ENCODE measurements at regions not wholly inside any gene's neighbourhood (a gene's known extent, or its start where the extent isn't known, plus 50 kb on each side); places are given as distances from the start of the nearest gene placed in this dataset.
A peak's percentile ranks its signal among the peaks of the same experiment; 100 is the strongest.

DNA sequence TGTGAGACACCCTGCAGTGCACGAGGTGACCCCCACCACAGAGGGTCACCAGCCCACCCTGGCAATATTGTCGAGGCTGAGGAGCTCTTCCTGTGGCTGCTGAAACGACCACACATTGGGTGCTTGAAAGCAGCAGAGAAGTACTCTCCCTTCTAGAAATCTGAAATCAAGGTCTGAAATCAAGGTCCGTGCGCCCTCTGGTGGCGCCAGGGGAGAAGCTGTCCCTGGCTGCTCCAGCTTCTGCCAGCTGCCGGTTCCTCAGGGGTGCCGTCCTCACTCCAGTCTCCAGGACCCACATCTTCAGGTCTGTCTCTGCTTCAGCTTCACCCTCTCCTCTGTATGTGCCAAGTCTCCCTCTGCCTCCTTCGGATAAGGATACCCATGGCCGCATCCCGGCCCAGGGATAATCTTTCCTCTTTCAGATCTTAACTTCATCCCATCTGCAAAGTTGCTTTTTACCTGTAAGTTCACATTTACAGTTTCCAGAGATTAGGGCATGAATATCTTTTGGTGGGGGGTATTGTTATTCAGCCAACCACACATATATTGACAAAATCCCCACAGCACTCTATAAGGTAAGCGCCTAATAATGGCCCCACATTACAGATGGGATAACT lies 108.3 kb upstream of the PHACTR3 start:
- H2BK120ac ChIP-seq (ENCODE audit: low read depth, low read length): no peak overlapping the region
- H3K56ac ChIP-seq (ENCODE audit: extremely low read depth, insufficient read depth, low read length): no peak overlapping the region
- no peak overlapping the region for H3K23ac ChIP-seq (ENCODE audit: low read depth, low read length)
- ChIA-PET POLR2A (ENCODE audit: unreplicated experiment) (no interaction called here), CTCF (interaction anchor here (0.6 to 1.6 kb wide), 9 partner anchors 9 to 371 kb away, joined by 3 to 7 read pairs (median 5); no protein-coding TSS in a partner anchor)
- H4K8ac ChIP-seq (ENCODE audit: low read depth in 2 of 2, low read length in 2 of 2): no peak overlapping the region
- H2AFZ ChIP-seq (replicated peaks; ENCODE audit: low read length, poor library complexity): peak overlapping the region; percentile 76
- no peaks in the 10 kb centered on the region for H3K79me1 ChIP-seq (ENCODE audit: low read depth in 1 of 2, low read length in 2 of 2)
- no peak overlapping the region for H3K14ac ChIP-seq (replicated peaks; ENCODE audit: low read depth, low read length)
- WGBS, 2 experiments (ENCODE audit: extremely low coverage in 2 of 2, insufficient read length in 1 of 2): 0% methylated on average over 4 of the region's 12 CpGs; no CpG with 5 or more reads in 1 of the 2 experiments
- no peak overlapping the region for H3K4me2 ChIP-seq (ENCODE audit: low read depth, low read length)
- no peaks in the 10 kb centered on the region for H3K27me3 ChIP-seq (ENCODE audit: control insufficient read depth, insufficient read depth, low read length)
- no peak overlapping the region for H2AK5ac ChIP-seq (ENCODE audit: low read depth, low read length)
- TF ChIP-seq, protein P1, sequence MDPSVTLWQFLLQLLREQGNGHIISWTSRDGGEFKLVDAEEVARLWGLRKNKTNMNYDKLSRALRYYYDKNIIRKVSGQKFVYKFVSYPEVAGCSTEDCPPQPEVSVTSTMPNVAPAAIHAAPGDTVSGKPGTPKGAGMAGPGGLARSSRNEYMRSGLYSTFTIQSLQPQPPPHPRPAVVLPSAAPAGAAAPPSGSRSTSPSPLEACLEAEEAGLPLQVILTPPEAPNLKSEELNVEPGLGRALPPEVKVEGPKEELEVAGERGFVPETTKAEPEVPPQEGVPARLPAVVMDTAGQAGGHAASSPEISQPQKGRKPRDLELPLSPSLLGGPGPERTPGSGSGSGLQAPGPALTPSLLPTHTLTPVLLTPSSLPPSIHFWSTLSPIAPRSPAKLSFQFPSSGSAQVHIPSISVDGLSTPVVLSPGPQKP (IDR thresholded peaks at IDR 0.05; ENCODE audit: borderline replicate concordance, low read depth, low read length): no peak
- TF ChIP-seq SMC3 (IDR thresholded peaks at IDR 0.05; ENCODE audit: low read depth, low read length): peak; percentile 51
- TF ChIP-seq BHLHE40 (IDR thresholded peaks at IDR 0.05; ENCODE audit: low read depth, low read length): no peak
- no peak for TF ChIP-seq MAZ (IDR thresholded peaks at IDR 0.05; ENCODE audit: borderline replicate concordance, low read depth, low read length)
- no peak for TF ChIP-seq RFX5 (IDR thresholded peaks at IDR 0.05; ENCODE audit: low read depth, low read length)
- no peak for TF ChIP-seq CHD1 (IDR thresholded peaks at IDR 0.05; ENCODE audit: low read depth, low read length)
- TF ChIP-seq, protein P2, sequence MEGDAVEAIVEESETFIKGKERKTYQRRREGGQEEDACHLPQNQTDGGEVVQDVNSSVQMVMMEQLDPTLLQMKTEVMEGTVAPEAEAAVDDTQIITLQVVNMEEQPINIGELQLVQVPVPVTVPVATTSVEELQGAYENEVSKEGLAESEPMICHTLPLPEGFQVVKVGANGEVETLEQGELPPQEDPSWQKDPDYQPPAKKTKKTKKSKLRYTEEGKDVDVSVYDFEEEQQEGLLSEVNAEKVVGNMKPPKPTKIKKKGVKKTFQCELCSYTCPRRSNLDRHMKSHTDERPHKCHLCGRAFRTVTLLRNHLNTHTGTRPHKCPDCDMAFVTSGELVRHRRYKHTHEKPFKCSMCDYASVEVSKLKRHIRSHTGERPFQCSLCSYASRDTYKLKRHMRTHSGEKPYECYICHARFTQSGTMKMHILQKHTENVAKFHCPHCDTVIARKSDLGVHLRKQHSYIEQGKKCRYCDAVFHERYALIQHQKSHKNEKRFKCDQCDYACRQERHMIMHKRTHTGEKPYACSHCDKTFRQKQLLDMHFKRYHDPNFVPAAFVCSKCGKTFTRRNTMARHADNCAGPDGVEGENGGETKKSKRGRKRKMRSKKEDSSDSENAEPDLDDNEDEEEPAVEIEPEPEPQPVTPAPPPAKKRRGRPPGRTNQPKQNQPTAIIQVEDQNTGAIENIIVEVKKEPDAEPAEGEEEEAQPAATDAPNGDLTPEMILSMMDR (conservative IDR thresholded peaks at IDR 0.05; ENCODE audit: low read depth, low read length): peak; percentile 79
- TF ChIP-seq, protein P3, sequence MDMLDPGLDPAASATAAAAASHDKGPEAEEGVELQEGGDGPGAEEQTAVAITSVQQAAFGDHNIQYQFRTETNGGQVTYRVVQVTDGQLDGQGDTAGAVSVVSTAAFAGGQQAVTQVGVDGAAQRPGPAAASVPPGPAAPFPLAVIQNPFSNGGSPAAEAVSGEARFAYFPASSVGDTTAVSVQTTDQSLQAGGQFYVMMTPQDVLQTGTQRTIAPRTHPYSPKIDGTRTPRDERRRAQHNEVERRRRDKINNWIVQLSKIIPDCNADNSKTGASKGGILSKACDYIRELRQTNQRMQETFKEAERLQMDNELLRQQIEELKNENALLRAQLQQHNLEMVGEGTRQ (IDR thresholded peaks at IDR 0.05; ENCODE audit: low read depth, low read length): no peak
- no peak for TF ChIP-seq MAFK (IDR thresholded peaks at IDR 0.05; ENCODE audit: low read depth, low read length)
- no peak for TF ChIP-seq POLR2A (IDR thresholded peaks at IDR 0.05; ENCODE audit: low read depth, low read length)
- no peak for TF ChIP-seq MXI1 (IDR thresholded peaks at IDR 0.05; ENCODE audit: borderline replicate concordance, low read depth, low read length)
- no peak for TF ChIP-seq NFE2L2 (IDR thresholded peaks at IDR 0.05; ENCODE audit: low read depth, low read length)
- TF ChIP-seq CEBPB (IDR thresholded peaks at IDR 0.05; ENCODE audit: low read depth, low read length): no peak
- TF ChIP-seq FOS (IDR thresholded peaks at IDR 0.05; ENCODE audit: low read depth, low read length): no peak
- no peak for TF ChIP-seq RCOR1 (IDR thresholded peaks at IDR 0.05; ENCODE audit: insufficient replicate concordance, low read length)
- peak; percentile 63 for TF ChIP-seq RAD21 (IDR thresholded peaks at IDR 0.05; ENCODE audit: low read length)
- intact Hi-C loops (cut with micrococcal nuclease): loop anchor here (1.0 to 10.0 kb wide), 4 partner anchors 273 to 626 kb away; no protein-coding TSS in a partner anchor
- peak; percentile 53 for DNase-seq
- H3K9me1 ChIP-seq (ENCODE audit: insufficient read depth, low read length): no peaks in the 10 kb centered on the region
- no peak overlapping the region for H2BK15ac ChIP-seq (ENCODE audit: low read depth, low read length)
- H2BK20ac ChIP-seq (ENCODE audit: low read depth, low read length): no peak overlapping the region
- H3K27ac ChIP-seq (ENCODE audit: insufficient read depth, low read length): no peak overlapping the region
- no peaks in the 10 kb centered on the region for H3K4me1 ChIP-seq (ENCODE audit: control insufficient read depth, insufficient read depth, low read length)
- no peaks in the 10 kb centered on the region for H3K36me3 ChIP-seq (ENCODE audit: control insufficient read depth, insufficient read depth, low read length)
- in situ Hi-C loops (cut with MboI; ENCODE audit: low sequenced_read_pairs): loop anchor here (10.0 kb wide), 1 partner anchor 631 kb away; no protein-coding TSS in a partner anchor
- dilution Hi-C loops (cut with HindIII; ENCODE audit: low sequenced_read_pairs, unreplicated experiment): no loop called here
- H3K9me3 ChIP-seq (ENCODE audit: control insufficient read depth, insufficient read depth, low read length): no peaks in the 10 kb centered on the region
- H3K9ac ChIP-seq (ENCODE audit: low read depth, low read length): no peak overlapping the region
- no peaks in the 10 kb centered on the region for H4K20me1 ChIP-seq (ENCODE audit: insufficient read depth, low read length)
- H2AK9ac ChIP-seq (replicated peaks; ENCODE audit: low read depth, low read length, poor library complexity): peak overlapping the region; percentile 78
- no peak overlapping the region for H4K5ac ChIP-seq (ENCODE audit: low read depth, low read length)
- no TSS peak for BruUV-seq (replicated peaks)
- peak; percentile 89 for ATAC-seq (ENCODE audit: low read depth)
- H3K18ac ChIP-seq (ENCODE audit: low read depth, low read length): no peak overlapping the region
- H3K4me3 ChIP-seq (ENCODE audit: insufficient read depth, low read depth, low read length): no peak overlapping the region
- H4K91ac ChIP-seq (ENCODE audit: insufficient read depth, low read depth, low read length): no peak overlapping the region
- H2BK5ac ChIP-seq (ENCODE audit: low read depth, low read length, poor library complexity, severe bottlenecking): no peak overlapping the region
- H3K4ac ChIP-seq (ENCODE audit: low read depth, low read length): no peak overlapping the region
